ENCODE measurements at regions not wholly inside any gene's neighbourhood (a gene's known extent, or its start where the extent isn't known, plus 50 kb on each side); places are given as distances from the start of the nearest gene placed in this dataset.

GRCh38 chr13:67421475-67421874, 191.3 kb upstream of the PCDH9 start:
- TF ChIP-seq CTCF (IDR thresholded peaks at IDR 0.05; ENCODE audit: low read depth, low read length, missing input control) (no peak), GABPA (IDR thresholded peaks at IDR 0.05 in 1 of 2, conservative IDR thresholded peaks at IDR 0.05 in 1 of 2) (no peak)
